Neuron (in vitro differentiated cells): ENCODE measurements at regions not wholly inside any gene's neighbourhood (a gene's known extent, or its start where the extent isn't known, plus 50 kb on each side); places are given as distances from the start of the nearest gene placed in this dataset.

ENCODE experiments used
- H2AFZ ChIP-seq: one replicate; pipeline ENCODE4 v1.6.1; 2013; ENCODE audit warnings: low read depth, mild to moderate bottlenecking, inconsistent platforms, low read length, moderate library complexity
- H3K27me3 ChIP-seq: one replicate; pipeline ENCODE4 v1.6.1; 2013; ENCODE audit warnings: low read length; ENCODE audit not compliant: insufficient read depth
- H3K36me3 ChIP-seq: one replicate; pipeline ENCODE4 v1.6.1; 2013; ENCODE audit warnings: low read length; ENCODE audit not compliant: insufficient read depth
- H3K4me1 ChIP-seq: one replicate; pipeline ENCODE4 v1.6.1; 2013; ENCODE audit warnings: low read length; ENCODE audit not compliant: insufficient read depth
- H3K4me3 ChIP-seq: 2 replicates; pipeline ENCODE4 v1.5.1; 2013; ENCODE audit warnings: mild to moderate bottlenecking, low read length, moderate library complexity
- H3K9me3 ChIP-seq: one replicate; pipeline ENCODE4 v1.6.1; 2013; ENCODE audit warnings: low read length

- no peak overlapping the region for H2AFZ ChIP-seq
- H3K27me3 ChIP-seq = no peaks in the 10 kb centered on the region
- no peaks in the 10 kb centered on the region for H3K4me1 ChIP-seq
- H3K9me3 ChIP-seq = no peaks in the 10 kb centered on the region
- no peak overlapping the region for H3K4me3 ChIP-seq
- H3K36me3 ChIP-seq = no peaks in the 10 kb centered on the region
These were observed 795.8 kb downstream of the SEMA5A start for GRCh38 chr5:8750100-8750499.

GRCh38 chr5:8751971-8752370 is 793.9 kb downstream of the SEMA5A start:
- Histone ChIP-seq H3K27me3 (no peaks in the 10 kb centered on the region), H3K36me3 (no peaks in the 10 kb centered on the region), H3K9me3 (no peaks in the 10 kb centered on the region), H2AFZ (no peak overlapping the region), H3K4me1 (no peaks in the 10 kb centered on the region), H3K4me3 (no peak overlapping the region)

- H3K36me3 ChIP-seq = no peaks in the 10 kb centered on the region
- H2AFZ ChIP-seq = no peak overlapping the region
- no peaks in the 10 kb centered on the region for H3K9me3 ChIP-seq
These were observed 793.3 kb downstream of the SEMA5A start for GRCh38 chr5:8752595-8752994.

GRCh38 chr5:8756498-8757084 is 789.3 kb downstream of the SEMA5A start:
- Histone ChIP-seq H3K27me3 (no peaks in the 10 kb centered on the region), H3K4me1 (no peaks in the 10 kb centered on the region), H2AFZ (no peak overlapping the region), H3K36me3 (no peaks in the 10 kb centered on the region), H3K9me3 (no peaks in the 10 kb centered on the region), H3K4me3 (no peak overlapping the region)

More at GRCh38 chr5:8752595-8752994, 793.3 kb downstream of the SEMA5A start:
- no peaks in the 10 kb centered on the region for H3K27me3 ChIP-seq
- H3K4me1 ChIP-seq = no peaks in the 10 kb centered on the region
- H3K4me3 ChIP-seq = no peak overlapping the region

- H2AFZ ChIP-seq = no peak overlapping the region
These were observed 780.0 kb downstream of the SEMA5A start for GRCh38 chr5:8765886-8766285.

GRCh38 chr5:8766448-8766847 is 779.4 kb downstream of the SEMA5A start:
- H3K36me3 ChIP-seq = no peaks in the 10 kb centered on the region
- H3K4me3 ChIP-seq = no peak overlapping the region
- no peaks in the 10 kb centered on the region for H3K27me3 ChIP-seq
- H2AFZ ChIP-seq = no peak overlapping the region
- H3K9me3 ChIP-seq = no peaks in the 10 kb centered on the region
- H3K4me1 ChIP-seq = no peaks in the 10 kb centered on the region

More at GRCh38 chr5:8765886-8766285, 780.0 kb downstream of the SEMA5A start:
- H3K27me3 ChIP-seq = no peaks in the 10 kb centered on the region
- no peak overlapping the region for H3K4me3 ChIP-seq
- H3K9me3 ChIP-seq = no peaks in the 10 kb centered on the region
- H3K36me3 ChIP-seq = no peaks in the 10 kb centered on the region
- no peaks in the 10 kb centered on the region for H3K4me1 ChIP-seq

- no peaks in the 10 kb centered on the region for H3K4me1 ChIP-seq
- H3K4me3 ChIP-seq = no peak overlapping the region
- no peaks in the 10 kb centered on the region for H3K36me3 ChIP-seq
- no peaks in the 10 kb centered on the region for H3K27me3 ChIP-seq
- H2AFZ ChIP-seq = no peak overlapping the region
- H3K9me3 ChIP-seq = no peaks in the 10 kb centered on the region
These were observed 778.8 kb downstream of the SEMA5A start for GRCh38 chr5:8767111-8767510.

GRCh38 chr5:8767746-8768145 is 778.1 kb downstream of the SEMA5A start:
- H2AFZ ChIP-seq = no peak overlapping the region

GRCh38 chr5:8769631-8770030 is 776.2 kb downstream of the SEMA5A start:
- no peaks in the 10 kb centered on the region for H3K9me3 ChIP-seq
- no peaks in the 10 kb centered on the region for H3K27me3 ChIP-seq
- no peaks in the 10 kb centered on the region for H3K4me1 ChIP-seq
- no peak overlapping the region for H2AFZ ChIP-seq
- H3K36me3 ChIP-seq = no peaks in the 10 kb centered on the region
- no peak overlapping the region for H3K4me3 ChIP-seq

More at GRCh38 chr5:8767746-8768145, 778.1 kb downstream of the SEMA5A start:
- Histone ChIP-seq H3K27me3 (no peaks in the 10 kb centered on the region), H3K9me3 (no peaks in the 10 kb centered on the region), H3K4me1 (no peaks in the 10 kb centered on the region), H3K4me3 (no peak overlapping the region), H3K36me3 (no peaks in the 10 kb centered on the region)

- Histone ChIP-seq H3K36me3 (no peaks in the 10 kb centered on the region), H3K4me1 (no peaks in the 10 kb centered on the region), H3K27me3 (no peaks in the 10 kb centered on the region), H3K4me3 (no peak overlapping the region), H3K9me3 (no peaks in the 10 kb centered on the region), H2AFZ (no peak overlapping the region)
These were observed 775.4 kb downstream of the SEMA5A start for GRCh38 chr5:8770431-8770830.

GRCh38 chr5:8773046-8773615 is 772.7 kb downstream of the SEMA5A start:
- H3K36me3 ChIP-seq = no peaks in the 10 kb centered on the region
- H3K27me3 ChIP-seq = no peaks in the 10 kb centered on the region

GRCh38 chr5:8784692-8785091 is 761.2 kb downstream of the SEMA5A start:
- no peak overlapping the region for H3K4me3 ChIP-seq
- H3K36me3 ChIP-seq = no peaks in the 10 kb centered on the region
- H2AFZ ChIP-seq = no peak overlapping the region
- H3K4me1 ChIP-seq = no peaks in the 10 kb centered on the region
- H3K9me3 ChIP-seq = no peaks in the 10 kb centered on the region
- H3K27me3 ChIP-seq = no peaks in the 10 kb centered on the region

More at GRCh38 chr5:8773046-8773615, 772.7 kb downstream of the SEMA5A start:
- H2AFZ ChIP-seq = no peak overlapping the region
- H3K9me3 ChIP-seq = no peaks in the 10 kb centered on the region
- H3K4me1 ChIP-seq = no peaks in the 10 kb centered on the region
- no peak overlapping the region for H3K4me3 ChIP-seq

GRCh38 chr5:8788246-8788645 is 757.6 kb downstream of the SEMA5A start:
- H3K4me1 ChIP-seq = no peaks in the 10 kb centered on the region
- H3K4me3 ChIP-seq = no peak overlapping the region
- no peaks in the 10 kb centered on the region for H3K36me3 ChIP-seq
- H3K9me3 ChIP-seq = no peaks in the 10 kb centered on the region
- H2AFZ ChIP-seq = no peak overlapping the region
- no peaks in the 10 kb centered on the region for H3K27me3 ChIP-seq

GRCh38 chr5:8805653-8806052 is 740.2 kb downstream of the SEMA5A start:
- no peaks in the 10 kb centered on the region for H3K27me3 ChIP-seq
- H3K9me3 ChIP-seq = no peaks in the 10 kb centered on the region
- no peak overlapping the region for H2AFZ ChIP-seq
- H3K36me3 ChIP-seq = no peaks in the 10 kb centered on the region
- no peaks in the 10 kb centered on the region for H3K4me1 ChIP-seq
- H3K4me3 ChIP-seq = no peak overlapping the region
